ENCODE measurements at regions not wholly inside any gene's neighbourhood (a gene's known extent, or its start where the extent isn't known, plus 50 kb on each side); places are given as distances from the start of the nearest gene placed in this dataset.

GRCh38 chr1:90356991-90357390 is 360.1 kb downstream of the BARHL2 start:
- CTCF ChIA-PET: no interaction called here
- ATAC-seq (no peak), DNase-seq (ENCODE audit: low read depth, low spot score) (no peak)
- H2AFZ ChIP-seq (ENCODE audit: low read depth, low read length, poor library complexity, severe bottlenecking): no peak overlapping the region
- intact Hi-C loops (cut with micrococcal nuclease): no loop called here
- H3K4me2 ChIP-seq (ENCODE audit: low read length): no peak overlapping the region
- no peaks in the 10 kb centered on the region for H4K20me1 ChIP-seq (ENCODE audit: insufficient read depth)
- no TSS peak for BruUV-seq (replicated peaks)
- no peaks in the 10 kb centered on the region for H3K4me1 ChIP-seq (ENCODE audit: control insufficient read depth in 1 of 2, insufficient read depth in 2 of 2, low read length in 2 of 2)
- H3K27me3 ChIP-seq (ENCODE audit: insufficient read depth, low read length): peaks cover 25% of the 10 kb centered on the region; the same call in 1 of the 2 replicates
- no peaks in the 10 kb centered on the region for H3K9me3 ChIP-seq (ENCODE audit: control insufficient read depth in 1 of 2, insufficient read depth in 1 of 2, low read depth in 1 of 2, low read length in 2 of 2)
- TF ChIP-seq YY1 (IDR thresholded peaks at IDR 0.05; ENCODE audit: extremely low read depth, insufficient replicate concordance, low read depth, low read length): no peak
- TF ChIP-seq CTCF (IDR thresholded peaks at IDR 0.05 in 2 of 3, conservative IDR thresholded peaks at IDR 0.05 in 1 of 3; ENCODE audit: borderline replicate concordance in 1 of 3, insufficient read depth in 1 of 3, low read depth in 2 of 3, low read length in 2 of 3): no peak
- no peak for TF ChIP-seq TCF7L2 (IDR thresholded peaks at IDR 0.05; ENCODE audit: borderline replicate concordance, extremely low read depth, insufficient read depth, insufficient read length)
- TF ChIP-seq MAX (IDR thresholded peaks at IDR 0.05): no peak
- TF ChIP-seq JUND (IDR thresholded peaks at IDR 0.05): no peak
- no peak for TF ChIP-seq POLR2A (IDR thresholded peaks at IDR 0.05; ENCODE audit: borderline replicate concordance, extremely low read depth, insufficient read depth, insufficient read length)
- no peak for TF ChIP-seq CEBPB (IDR thresholded peaks at IDR 0.05; ENCODE audit: low read depth)
- no peak for TF ChIP-seq ZNF274 (IDR thresholded peaks at IDR 0.05; ENCODE audit: low read depth, low read length)
- TF ChIP-seq REST (IDR thresholded peaks at IDR 0.05; ENCODE audit: low read depth): no peak
- no peak for TF ChIP-seq EZH2phosphoT487 (IDR thresholded peaks at IDR 0.05; ENCODE audit: borderline replicate concordance)
- no peak for TF ChIP-seq ZBTB33 (IDR thresholded peaks at IDR 0.05; ENCODE audit: extremely low read depth, insufficient replicate concordance, low read length)
- no peak for TF ChIP-seq POLR2AphosphoS5 (IDR thresholded peaks at IDR 0.05; ENCODE audit: low read depth, low read length)
- no peak for TF ChIP-seq RAD21 (IDR thresholded peaks at IDR 0.05; ENCODE audit: low read depth)
- TF ChIP-seq FOSL1 (IDR thresholded peaks at IDR 0.05; ENCODE audit: low read depth): no peak
- TF ChIP-seq EGR1 (IDR thresholded peaks at IDR 0.05; ENCODE audit: low read depth): no peak
- no peak for TF ChIP-seq SIN3A (IDR thresholded peaks at IDR 0.05; ENCODE audit: low read depth)
- TF ChIP-seq EZH2 (IDR thresholded peaks at IDR 0.05): no peak
- TF ChIP-seq SRF (IDR thresholded peaks at IDR 0.05; ENCODE audit: low read depth): no peak
- TF ChIP-seq SP1 (IDR thresholded peaks at IDR 0.05; ENCODE audit: low read depth): no peak
- no peaks in the 10 kb centered on the region for H3K36me3 ChIP-seq (ENCODE audit: control insufficient read depth in 1 of 2, insufficient read depth in 2 of 2, low read length in 2 of 2)
- H3K9ac ChIP-seq (ENCODE audit: low read length): no peak overlapping the region
- no peaks in the 10 kb centered on the region for H3K79me2 ChIP-seq (ENCODE audit: insufficient read depth, low read length)
- H3K9me2 ChIP-seq (ENCODE audit: insufficient read depth): no peaks in the 10 kb centered on the region
- no peak overlapping the region for H3K4me3 ChIP-seq (replicated peaks in 1 of 2; ENCODE audit: low read depth in 1 of 2, low read length in 2 of 2)
- RAD21 ChIA-PET (ENCODE audit: low non-redundant PET in 1 of 2, low total read pairs in 2 of 2, uncharacterized antibody in 2 of 2, unreplicated experiment in 2 of 2): no interaction called here
- POLR2A ChIA-PET: no interaction called here
- no peak overlapping the region for H3K27ac ChIP-seq (ENCODE audit: low read depth, low read length)
